GM18867 (cell line): ENCODE measurements at regions not wholly inside any gene's neighbourhood (a gene's known extent, or its start where the extent isn't known, plus 50 kb on each side); places are given as distances from the start of the nearest gene placed in this dataset.
A peak's percentile ranks its signal among the peaks of the same experiment; 100 is the strongest.
"Not testable (repeated sequence)": the region's sequence is repeated elsewhere in the genome, so short reads cannot be mapped to it uniquely, and the experiment has no call there.

Source experiments
- ATAC-seq: cut with Tn5 transposase; IDR thresholded peaks from one replicate; pipeline ENCODE4 v1.9.1; 2021; ENCODE audit warnings: mild to moderate bottlenecking, moderate library complexity; ENCODE audit not compliant: unreplicated experiment

- no peak for ATAC-seq
These were observed 173.2 kb upstream of the FBN2 start for GRCh38 chr5:128711216-128711615.

DNA sequence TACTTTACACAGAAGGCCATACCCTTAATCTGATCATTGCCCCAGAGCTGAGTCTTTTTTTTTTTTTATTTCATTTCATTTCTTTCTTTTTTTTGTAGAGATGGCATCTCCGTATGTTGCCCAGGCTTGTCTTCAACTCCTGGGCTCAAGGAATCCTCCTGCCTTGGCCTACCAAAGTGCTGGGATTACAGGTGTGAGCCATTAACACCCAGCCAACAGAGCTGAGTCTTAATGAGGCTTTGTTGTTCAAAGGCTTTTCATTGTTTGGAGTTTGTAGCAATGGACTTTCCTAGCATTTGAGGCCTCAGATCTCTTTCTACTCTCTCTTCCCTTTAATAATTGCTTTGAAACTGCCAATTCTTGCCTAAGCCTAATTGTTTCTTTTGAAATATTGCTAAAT is 176.5 kb upstream of the FBN2 start:
- no peak for ATAC-seq

DNA sequence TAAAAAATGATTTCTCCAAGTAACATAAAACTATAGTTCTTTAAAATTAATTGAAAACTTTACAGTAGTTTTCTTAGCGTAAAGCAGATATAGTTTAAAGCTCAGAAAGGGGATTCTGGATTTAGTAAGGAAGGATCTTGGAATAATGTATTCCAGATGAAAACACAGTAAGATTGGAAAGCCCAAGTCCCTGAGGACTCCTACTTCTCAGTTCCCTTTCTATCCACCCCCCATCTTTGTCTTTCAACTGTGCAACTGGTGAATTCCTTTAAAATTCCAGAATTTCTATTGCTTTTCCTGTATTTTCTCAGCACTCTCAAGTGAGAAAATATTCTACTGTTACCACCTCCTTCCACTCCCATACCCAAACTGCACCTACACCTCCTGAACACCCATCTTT is 184.5 kb upstream of the FBN2 start:
- ATAC-seq, result no peak

DNA sequence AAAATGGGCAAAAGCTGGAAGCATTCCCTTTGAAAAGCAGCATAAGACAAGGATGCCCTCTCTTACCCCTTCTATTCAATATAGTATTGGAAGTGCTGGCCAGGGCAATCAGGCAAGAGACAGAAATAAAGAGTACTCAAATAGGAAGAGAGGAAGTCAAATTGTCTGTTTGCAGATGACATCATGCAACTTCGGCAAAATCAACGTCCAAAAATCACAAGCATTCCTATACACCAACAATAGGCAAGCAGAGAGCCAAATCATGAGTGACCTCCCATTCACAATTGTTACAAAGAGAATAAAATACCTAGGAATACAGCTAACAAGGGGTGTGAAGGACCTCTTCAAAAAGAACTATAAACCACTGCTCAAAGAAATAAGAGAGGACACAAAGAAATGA is 192.0 kb upstream of the FBN2 start:
- ATAC-seq, result not testable (repeated sequence)

DNA sequence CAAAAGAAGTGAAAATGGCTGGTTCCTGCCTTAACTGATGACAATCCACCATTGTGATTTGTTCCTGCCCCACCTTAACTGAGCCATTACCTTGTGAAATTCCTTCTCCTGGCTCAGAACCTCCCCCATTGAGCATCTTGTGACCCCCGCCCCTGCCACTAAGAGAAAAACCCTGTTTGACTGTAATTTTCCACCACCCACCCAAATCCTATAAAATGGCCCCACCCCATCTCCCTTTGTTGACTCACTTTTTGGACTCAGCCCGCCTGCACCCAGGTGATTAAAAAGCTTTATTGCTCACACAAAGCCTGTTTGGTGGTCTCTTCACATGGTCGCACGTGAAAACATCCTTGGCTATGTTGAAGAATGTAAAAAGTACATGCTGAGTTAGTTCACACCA is 197.6 kb upstream of the FBN2 start:
- ATAC-seq, result not testable (repeated sequence)

- ATAC-seq, result no peak
These were observed 198.5 kb upstream of the FBN2 start for GRCh38 chr5:128736553-128736952.

- no peak for ATAC-seq
These were observed 211.3 kb upstream of the FBN2 start for GRCh38 chr5:128749136-128749898.

DNA sequence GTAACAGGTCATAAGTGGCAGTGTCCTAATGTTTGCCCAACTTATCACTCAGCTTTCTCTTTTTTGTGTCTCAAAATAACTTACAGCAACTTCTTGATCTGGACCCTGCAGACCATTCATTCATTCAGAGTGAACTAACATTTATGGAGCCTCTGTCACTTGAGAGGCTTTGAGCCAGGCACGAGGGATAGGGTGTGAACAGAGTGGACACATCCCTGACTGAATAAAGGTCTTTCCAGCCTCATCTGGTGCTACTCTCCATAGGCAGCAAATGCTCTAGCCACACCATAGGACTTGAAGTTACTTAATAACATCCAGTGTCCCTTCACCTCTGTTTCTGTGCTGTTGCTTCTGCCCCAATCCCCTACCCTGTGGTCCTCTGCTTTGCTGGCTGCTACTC is 212.1 kb upstream of the FBN2 start:
- ATAC-seq, result no peak

DNA sequence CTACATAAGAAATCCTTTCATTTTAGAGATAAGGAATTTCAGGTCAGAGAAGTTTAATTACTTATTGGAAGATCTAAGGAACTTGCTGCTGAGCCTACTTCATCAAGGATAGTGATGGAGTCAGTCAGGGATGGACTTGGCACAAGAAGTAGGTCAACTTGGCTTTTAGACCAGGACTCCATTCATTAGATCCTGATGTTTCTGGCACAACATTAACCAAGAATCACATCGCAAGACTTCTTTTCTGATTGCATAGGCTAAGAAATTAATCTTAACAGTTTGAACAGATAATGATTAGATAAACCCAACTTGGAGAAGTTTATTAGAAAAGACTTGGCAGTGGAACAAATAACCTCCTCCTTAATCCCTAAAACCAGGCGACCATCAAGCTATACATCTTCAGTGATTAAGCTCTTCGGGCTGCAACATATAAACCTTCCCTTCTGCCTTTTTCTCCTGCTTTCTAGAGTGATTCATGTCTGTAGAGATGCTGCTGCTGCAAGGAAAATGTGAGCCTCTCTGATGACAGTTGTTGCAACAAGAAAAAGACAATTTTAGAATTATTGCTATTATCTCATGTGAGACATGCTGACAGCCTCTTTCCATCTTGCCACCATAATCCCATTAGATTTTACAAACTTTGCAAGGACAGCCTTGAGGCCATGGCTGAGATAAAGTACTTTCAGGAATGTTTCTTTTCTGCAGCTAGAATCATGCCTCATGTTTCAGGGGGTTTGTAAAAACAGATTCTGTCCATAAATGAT is 207.9 kb upstream of the SLC27A6 start:
- ATAC-seq, result no peak

- no peak for ATAC-seq
These were observed 202.5 kb upstream of the SLC27A6 start for GRCh38 chr5:128762661-128763306.

- no peak for ATAC-seq
These were observed 202.0 kb upstream of the SLC27A6 start for GRCh38 chr5:128763321-128763720.

DNA sequence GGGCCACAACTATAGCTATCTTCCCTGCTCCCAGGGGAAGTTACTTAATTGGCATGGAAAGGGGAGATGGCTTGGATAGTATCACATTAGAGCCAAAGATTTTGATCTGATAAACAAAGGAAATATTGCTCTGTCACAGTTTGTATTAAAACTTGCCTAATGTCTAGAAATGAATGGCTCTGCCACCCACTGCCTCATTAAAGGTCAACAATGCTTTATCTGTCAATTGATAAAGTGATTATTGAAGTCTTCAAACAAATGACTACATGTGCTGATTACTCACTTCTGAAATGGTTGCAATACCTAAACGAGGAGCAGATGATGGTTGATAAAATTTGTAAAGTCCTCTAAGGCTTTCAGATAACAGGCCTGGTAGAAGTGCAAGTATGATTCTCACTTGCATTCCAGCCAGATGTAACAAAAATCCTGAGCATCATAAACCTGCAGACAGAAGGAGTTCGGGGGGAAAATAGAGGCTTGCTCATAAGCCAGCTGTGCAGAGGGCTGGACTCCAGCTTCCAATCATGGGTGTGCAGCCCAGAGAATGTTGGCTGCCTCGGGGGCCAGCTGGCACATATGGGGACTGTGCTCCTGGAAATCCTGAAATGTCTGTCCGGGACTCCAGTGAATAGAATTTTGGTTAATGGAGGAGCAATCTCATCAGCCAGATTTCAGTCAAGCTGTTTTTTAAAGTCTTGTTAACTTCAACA is 200.5 kb upstream of the SLC27A6 start:
- no peak for ATAC-seq

GRCh38 chr5:128765448-128766061 is 199.7 kb upstream of the SLC27A6 start:
- no peak for ATAC-seq

DNA sequence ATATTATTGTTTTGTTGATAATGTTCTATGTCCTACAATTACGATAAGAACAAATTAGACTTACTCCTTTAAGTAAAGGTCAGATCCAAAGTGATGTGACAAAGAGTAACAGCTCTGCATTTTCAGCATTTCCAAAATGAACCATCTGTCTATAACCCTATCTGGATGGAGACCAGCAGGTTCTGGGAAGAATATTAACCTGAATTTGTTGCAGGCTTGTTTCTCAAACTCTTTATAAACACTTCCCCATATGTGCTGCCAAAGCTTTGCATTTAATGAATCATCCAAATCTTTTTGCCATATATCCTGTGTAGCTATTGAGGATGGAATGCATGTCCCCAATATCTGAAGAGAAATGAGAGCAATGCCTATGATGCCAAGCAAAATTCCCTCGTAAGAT is 198.9 kb upstream of the SLC27A6 start:
- ATAC-seq, result no peak

- ATAC-seq, result no peak
These were observed 194.4 kb upstream of the SLC27A6 start for GRCh38 chr5:128770907-128771306.

GRCh38 chr5:128772356-128772755 is 192.9 kb upstream of the SLC27A6 start:
- no peak for ATAC-seq

DNA sequence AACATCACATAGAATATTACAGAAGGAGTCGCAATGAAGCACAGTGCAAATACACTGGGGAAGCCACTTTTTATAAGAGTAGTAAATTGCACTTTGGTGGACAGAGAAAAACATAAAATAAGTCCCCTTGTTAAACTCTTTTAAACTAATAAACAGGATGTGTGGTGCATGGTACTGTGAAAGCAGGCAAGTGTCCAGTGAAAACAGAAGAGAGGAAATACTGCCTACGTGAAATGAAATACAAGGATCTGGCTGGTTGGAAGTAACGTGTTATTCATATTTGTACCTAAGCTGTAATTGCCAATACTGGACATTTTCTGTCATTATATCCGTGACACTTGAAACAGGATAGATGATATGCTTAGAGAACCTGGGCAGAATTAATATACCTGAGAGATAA is 191.9 kb upstream of the SLC27A6 start:
- ATAC-seq, result no peak

GRCh38 chr5:128774605-128775004 is 190.7 kb upstream of the SLC27A6 start:
- ATAC-seq, result peak; percentile 46

DNA sequence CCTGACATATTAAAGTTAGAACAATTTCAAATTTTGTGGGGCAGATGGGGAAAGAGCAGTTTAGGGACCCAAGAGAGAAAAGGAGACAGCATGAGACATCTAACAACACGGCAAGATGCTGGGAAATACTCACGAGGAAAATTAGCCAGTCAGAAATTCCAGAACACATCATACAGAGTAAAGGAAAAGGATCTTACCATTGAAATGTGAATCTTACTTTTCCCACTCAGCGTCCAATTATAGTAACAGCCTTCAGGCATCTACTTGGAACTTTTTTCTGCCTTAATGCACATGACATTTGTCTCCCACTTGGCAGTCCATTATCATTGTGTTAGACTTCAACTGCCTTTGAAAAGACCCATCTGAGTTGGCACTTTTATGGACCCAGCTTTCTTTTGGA is 189.7 kb upstream of the SLC27A6 start:
- no peak for ATAC-seq

DNA sequence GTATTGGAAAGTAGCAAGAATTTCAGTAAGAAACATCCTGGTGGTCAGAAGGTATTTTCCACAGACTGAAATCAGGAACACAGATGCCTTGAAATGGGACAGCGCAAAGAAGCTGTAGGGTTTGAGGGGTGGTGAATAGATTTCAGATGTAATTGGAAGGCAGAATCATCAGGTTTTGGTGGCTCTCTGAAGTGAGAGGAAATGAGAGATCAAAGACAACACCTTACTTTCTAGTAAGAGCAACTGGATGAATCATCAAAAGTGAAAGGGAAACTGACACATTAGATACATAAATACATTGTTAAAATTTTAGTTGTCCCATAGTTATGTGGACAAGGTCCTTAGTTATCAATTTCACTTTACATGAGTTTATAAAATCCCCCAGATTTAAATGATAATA is 188.2 kb upstream of the SLC27A6 start:
- ATAC-seq, result peak; percentile 96

DNA sequence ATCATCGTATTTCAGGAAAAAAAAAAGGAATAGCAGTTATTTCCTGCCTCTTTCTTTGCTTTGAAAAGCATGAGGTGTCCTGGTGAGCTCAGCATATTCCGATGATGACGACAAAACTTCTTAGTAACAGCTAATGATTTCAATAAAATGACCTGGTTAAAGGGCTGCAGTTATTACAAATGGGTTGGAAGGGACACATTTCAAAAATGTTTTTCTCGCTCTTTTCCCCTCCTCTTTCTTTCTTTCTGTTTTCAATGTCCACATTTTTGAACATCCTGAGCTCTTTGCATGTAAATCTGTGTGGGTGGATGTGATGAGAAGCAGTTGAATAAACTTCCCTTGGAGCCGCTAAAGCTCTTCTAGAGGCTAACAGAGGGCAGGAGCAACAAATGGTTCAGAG is 186.8 kb upstream of the SLC27A6 start:
- ATAC-seq, result no peak
